ENCODE measurements at regions not wholly inside any gene's neighbourhood (a gene's known extent, or its start where the extent isn't known, plus 50 kb on each side); places are given as distances from the start of the nearest gene placed in this dataset.
"Not testable (repeated sequence)": the region's sequence is repeated elsewhere in the genome, so short reads cannot be mapped to it uniquely, and the experiment has no call there.

- Mint-ChIP-seq H3K9me3 (no peaks in the 10 kb centered on the region), H3K4me3 (no peak overlapping the region), H3K36me3 (no peaks in the 10 kb centered on the region), H3K27ac (no peak overlapping the region), H3K4me1 (no peaks in the 10 kb centered on the region)
- no peak for ATAC-seq
- DNase-seq (ENCODE audit: low spot score in 2 of 2) = no peak
These were observed 69.8 kb upstream of the SLC1A3 start for GRCh38 chr5:36536616-36537005.

- no peak overlapping the region for H3K27ac Mint-ChIP-seq
- no peaks in the 10 kb centered on the region for H3K36me3 Mint-ChIP-seq
- peak; percentile 11 for ATAC-seq
- no peak for DNase-seq (ENCODE audit: low spot score in 2 of 2)
- no peaks in the 10 kb centered on the region for H3K9me3 Mint-ChIP-seq
- no peaks in the 10 kb centered on the region for H3K4me1 Mint-ChIP-seq
- no peak overlapping the region for H3K4me3 Mint-ChIP-seq
These were observed 68.7 kb upstream of the SLC1A3 start for GRCh38 chr5:36537724-36538123.

- no peak for ATAC-seq
- Mint-ChIP-seq H3K4me1 (no peaks in the 10 kb centered on the region), H3K4me3 (no peak overlapping the region), H3K9me3 (no peaks in the 10 kb centered on the region), H3K27ac (no peak overlapping the region), H3K36me3 (no peaks in the 10 kb centered on the region)
- DNase-seq (ENCODE audit: low spot score in 2 of 2) = no peak
These were observed 53.6 kb upstream of the SLC1A3 start for GRCh38 chr5:36552651-36553393.

- not testable (repeated sequence) for H3K36me3 Mint-ChIP-seq; H3K9me3 Mint-ChIP-seq; H3K4me1 Mint-ChIP-seq; ATAC-seq; H3K27ac Mint-ChIP-seq; H3K4me3 Mint-ChIP-seq; DNase-seq (ENCODE audit: low spot score in 2 of 2)
These were observed 51.4 kb upstream of the SLC1A3 start for GRCh38 chr5:36555035-36555434.
